SK-N-SH (cell line): ENCODE measurements at regions not wholly inside any gene's neighbourhood (a gene's known extent, or its start where the extent isn't known, plus 50 kb on each side); places are given as distances from the start of the nearest gene placed in this dataset.

Experiments
- POLR2AphosphoS5 ChIP-seq: IDR thresholded peaks from 2 replicates; pipeline ENCODE4 v1.6.1; 2012; ENCODE audit warnings: low read depth, low read length
- TF ChIP-seq, protein P1 (sequence below): fragments of 200-600 bp; sonication (generic); IDR thresholded peaks from 2 replicates; pipeline ENCODE4 v1.6.1; 2017; ENCODE audit warnings: antibody characterized with exemption, mild to moderate bottlenecking, moderate library complexity

DNA sequence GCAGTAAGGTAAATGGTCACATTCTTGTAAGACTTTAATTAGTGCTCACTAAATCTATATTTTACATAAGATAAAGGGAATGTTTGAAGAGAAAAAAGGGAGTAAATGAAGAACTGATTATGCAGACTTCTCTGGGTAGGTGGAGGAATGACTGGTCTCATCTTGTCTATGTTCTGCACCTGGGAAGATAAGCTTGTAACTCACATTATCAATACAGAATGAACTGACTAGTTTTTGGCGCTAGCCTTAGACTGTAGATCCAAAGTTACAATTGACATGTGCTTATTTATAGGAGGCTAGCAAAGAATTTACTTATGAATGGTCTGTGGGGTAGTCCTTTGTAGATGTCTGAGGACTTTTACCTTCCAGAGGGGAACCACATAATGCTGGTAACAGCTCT is 214.9 kb upstream of the RAB4A start:
- TF ChIP-seq, protein P1, sequence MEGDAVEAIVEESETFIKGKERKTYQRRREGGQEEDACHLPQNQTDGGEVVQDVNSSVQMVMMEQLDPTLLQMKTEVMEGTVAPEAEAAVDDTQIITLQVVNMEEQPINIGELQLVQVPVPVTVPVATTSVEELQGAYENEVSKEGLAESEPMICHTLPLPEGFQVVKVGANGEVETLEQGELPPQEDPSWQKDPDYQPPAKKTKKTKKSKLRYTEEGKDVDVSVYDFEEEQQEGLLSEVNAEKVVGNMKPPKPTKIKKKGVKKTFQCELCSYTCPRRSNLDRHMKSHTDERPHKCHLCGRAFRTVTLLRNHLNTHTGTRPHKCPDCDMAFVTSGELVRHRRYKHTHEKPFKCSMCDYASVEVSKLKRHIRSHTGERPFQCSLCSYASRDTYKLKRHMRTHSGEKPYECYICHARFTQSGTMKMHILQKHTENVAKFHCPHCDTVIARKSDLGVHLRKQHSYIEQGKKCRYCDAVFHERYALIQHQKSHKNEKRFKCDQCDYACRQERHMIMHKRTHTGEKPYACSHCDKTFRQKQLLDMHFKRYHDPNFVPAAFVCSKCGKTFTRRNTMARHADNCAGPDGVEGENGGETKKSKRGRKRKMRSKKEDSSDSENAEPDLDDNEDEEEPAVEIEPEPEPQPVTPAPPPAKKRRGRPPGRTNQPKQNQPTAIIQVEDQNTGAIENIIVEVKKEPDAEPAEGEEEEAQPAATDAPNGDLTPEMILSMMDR, result no peak
- TF ChIP-seq POLR2AphosphoS5, result no peak
